ENCODE measurements at regions not wholly inside any gene's neighbourhood (a gene's known extent, or its start where the extent isn't known, plus 50 kb on each side); places are given as distances from the start of the nearest gene placed in this dataset.

- Histone ChIP-seq H3K36me3 (no peaks in the 10 kb centered on the region), H3K27ac (no peak overlapping the region), H3K9me3 (no peaks in the 10 kb centered on the region), H3K4me3 (no peak overlapping the region), H3K4me1 (no peaks in the 10 kb centered on the region), H3K27me3 (no peaks in the 10 kb centered on the region)
- TF ChIP-seq, protein P1, sequence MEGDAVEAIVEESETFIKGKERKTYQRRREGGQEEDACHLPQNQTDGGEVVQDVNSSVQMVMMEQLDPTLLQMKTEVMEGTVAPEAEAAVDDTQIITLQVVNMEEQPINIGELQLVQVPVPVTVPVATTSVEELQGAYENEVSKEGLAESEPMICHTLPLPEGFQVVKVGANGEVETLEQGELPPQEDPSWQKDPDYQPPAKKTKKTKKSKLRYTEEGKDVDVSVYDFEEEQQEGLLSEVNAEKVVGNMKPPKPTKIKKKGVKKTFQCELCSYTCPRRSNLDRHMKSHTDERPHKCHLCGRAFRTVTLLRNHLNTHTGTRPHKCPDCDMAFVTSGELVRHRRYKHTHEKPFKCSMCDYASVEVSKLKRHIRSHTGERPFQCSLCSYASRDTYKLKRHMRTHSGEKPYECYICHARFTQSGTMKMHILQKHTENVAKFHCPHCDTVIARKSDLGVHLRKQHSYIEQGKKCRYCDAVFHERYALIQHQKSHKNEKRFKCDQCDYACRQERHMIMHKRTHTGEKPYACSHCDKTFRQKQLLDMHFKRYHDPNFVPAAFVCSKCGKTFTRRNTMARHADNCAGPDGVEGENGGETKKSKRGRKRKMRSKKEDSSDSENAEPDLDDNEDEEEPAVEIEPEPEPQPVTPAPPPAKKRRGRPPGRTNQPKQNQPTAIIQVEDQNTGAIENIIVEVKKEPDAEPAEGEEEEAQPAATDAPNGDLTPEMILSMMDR (IDR thresholded peaks at IDR 0.05): no peak
- TF ChIP-seq POLR2AphosphoS5 (IDR thresholded peaks at IDR 0.05) (no peak), POLR2A (IDR thresholded peaks at IDR 0.05) (no peak), EP300 (IDR thresholded peaks at IDR 0.05) (no peak)
- DNase-seq: no peak
- intact Hi-C loops (cut with DNase I): no loop called here
Measured at GRCh38 chrX:128870361-128870760, 652.9 kb downstream of the SMARCA1 start.

DNA sequence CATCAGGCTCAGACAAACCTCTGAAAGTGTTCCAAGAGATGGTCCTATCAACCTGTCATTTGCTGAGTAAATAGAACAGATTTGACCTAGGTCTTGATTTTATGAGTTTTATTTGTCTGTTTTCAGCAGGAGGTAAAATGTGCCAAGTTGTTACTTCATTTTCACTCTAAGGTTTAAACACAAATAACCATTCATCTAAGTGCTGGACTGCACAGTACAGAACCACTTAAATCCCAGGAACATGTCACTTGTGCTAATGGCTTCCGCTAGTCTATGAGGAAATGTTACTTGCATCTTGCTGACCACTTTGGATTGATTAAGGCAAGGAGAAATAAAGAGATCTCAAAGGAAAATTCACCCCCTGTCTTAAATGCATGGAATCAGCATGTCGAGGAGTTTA is 660.7 kb downstream of the SMARCA1 start:
- 69 to 84% methylated on average over 2 of the region's 2 CpGs for WGBS, 2 donors
- no peaks in the 10 kb centered on the region for H3K9me3 ChIP-seq

GRCh38 chrX:128848374-128848773 is 674.9 kb downstream of the SMARCA1 start:
- Histone ChIP-seq H3K4me1 (no peaks in the 10 kb centered on the region), H3K9me3 (no peaks in the 10 kb centered on the region), H3K27ac (no peak overlapping the region), H3K4me3 (no peak overlapping the region), H3K27me3 (no peaks in the 10 kb centered on the region), H3K36me3 (no peaks in the 10 kb centered on the region)
- TF ChIP-seq, protein P1 (IDR thresholded peaks at IDR 0.05): no peak
- TF ChIP-seq POLR2A (IDR thresholded peaks at IDR 0.05): no peak
- TF ChIP-seq POLR2AphosphoS5 (IDR thresholded peaks at IDR 0.05): no peak
- no peak for TF ChIP-seq EP300 (IDR thresholded peaks at IDR 0.05)
- DNase-seq: no peak
- intact Hi-C loops (cut with DNase I): no loop called here
- WGBS, 2 donors: 24 to 38% methylated on average over 3 of the region's 3 CpGs

More for the DNA sequence above, 660.7 kb downstream of the SMARCA1 start:
- no peak for DNase-seq
- Histone ChIP-seq H3K4me3 (no peak overlapping the region), H3K27ac (no peak overlapping the region), H3K36me3 (no peaks in the 10 kb centered on the region), H3K27me3 (no peaks in the 10 kb centered on the region), H3K4me1 (no peaks in the 10 kb centered on the region)
- intact Hi-C loops (cut with DNase I): no loop called here
- TF ChIP-seq POLR2A (IDR thresholded peaks at IDR 0.05) (no peak), POLR2AphosphoS5 (IDR thresholded peaks at IDR 0.05) (no peak), EP300 (IDR thresholded peaks at IDR 0.05) (no peak)
- TF ChIP-seq, protein P1 (IDR thresholded peaks at IDR 0.05): no peak

GRCh38 chrX:128846385-128846784 is 676.9 kb downstream of the SMARCA1 start:
- no peaks in the 10 kb centered on the region for H3K36me3 ChIP-seq
- WGBS, 2 donors: 13 to 64% methylated on average over 3 of the region's 3 CpGs
- TF ChIP-seq EP300 (IDR thresholded peaks at IDR 0.05): no peak
- no peak for TF ChIP-seq POLR2A (IDR thresholded peaks at IDR 0.05)
- no peak for TF ChIP-seq POLR2AphosphoS5 (IDR thresholded peaks at IDR 0.05)
- TF ChIP-seq, protein P1 (IDR thresholded peaks at IDR 0.05): no peak
- DNase-seq: no peak
- no peaks in the 10 kb centered on the region for H3K9me3 ChIP-seq
- no peaks in the 10 kb centered on the region for H3K4me1 ChIP-seq
- no peak overlapping the region for H3K27ac ChIP-seq
- no peaks in the 10 kb centered on the region for H3K27me3 ChIP-seq
- intact Hi-C loops (cut with DNase I): no loop called here
- H3K4me3 ChIP-seq: no peak overlapping the region

GRCh38 chrX:128818690-128819089 is 704.6 kb downstream of the SMARCA1 start:
- 86 to 91% methylated on average over 5 of the region's 5 CpGs for WGBS, 2 donors
- Histone ChIP-seq H3K9me3 (no peaks in the 10 kb centered on the region), H3K36me3 (no peaks in the 10 kb centered on the region), H3K4me1 (no peaks in the 10 kb centered on the region), H3K4me3 (no peak overlapping the region), H3K27ac (no peak overlapping the region), H3K27me3 (no peaks in the 10 kb centered on the region)
- intact Hi-C loops (cut with DNase I): no loop called here
- TF ChIP-seq POLR2AphosphoS5 (IDR thresholded peaks at IDR 0.05) (no peak), EP300 (IDR thresholded peaks at IDR 0.05) (no peak), POLR2A (IDR thresholded peaks at IDR 0.05) (no peak)
- TF ChIP-seq, protein P1 (IDR thresholded peaks at IDR 0.05): no peak
- no peak for DNase-seq

Data from sigmoid colon (tissue), 6 donors.